IMR-90 (cell line): ENCODE measurements at regions not wholly inside any gene's neighbourhood (a gene's known extent, or its start where the extent isn't known, plus 50 kb on each side); places are given as distances from the start of the nearest gene placed in this dataset.

Experiments used
- ATAC-seq: fragments of 200-7000 bp; cut with Tn5 transposase; 2 replicates; pipeline ENCODE4 v1.9.1; 2020; ENCODE audit warnings: low read depth, mild to moderate bottlenecking, moderate library complexity
- BruUV-seq: library from RNA; stranded (reverse); fragments of 400-500 nt; replicated peaks from 2 replicates; lab custom pipeline; 2021; lab: Mats Ljungman, UMichigan
- CTCF ChIA-PET: fragments of 300-600 bp; formaldehyde crosslinking; extraction: SDS; loops from one replicate; lab custom pipeline; 2021; ENCODE audit warnings: antibody characterized with exemption; lab: Yijun Ruan, JAX
- POLR2A ChIA-PET: fragments of 300-600 bp; sonication (Branson Sonifier 250); formaldehyde crosslinking; loops from one replicate; lab custom pipeline; 2022; ENCODE audit warnings: antibody characterized with exemption; ENCODE audit not compliant: unreplicated experiment; lab: Charles Lee
- DNase-seq: peaks from one replicate; pipeline ENCODE4 v3.0.0; 2013
- H2AFZ ChIP-seq: replicated peaks from 2 replicates; pipeline ENCODE3; 2013; ENCODE audit warnings: low read length, mild to moderate bottlenecking; ENCODE audit not compliant: poor library complexity
- H2AK5ac ChIP-seq: 2 replicates; pipeline ENCODE4 v1.6.1; 2013; ENCODE audit warnings: low read depth, low read length, inconsistent platforms
- H2AK9ac ChIP-seq: replicated peaks from 2 replicates; pipeline ENCODE3; 2013; ENCODE audit warnings: mild to moderate bottlenecking, low read depth, low read length, moderate library complexity; ENCODE audit not compliant: poor library complexity
- H2BK120ac ChIP-seq: 2 replicates; pipeline ENCODE4 v1.6.1; 2013; ENCODE audit warnings: low read depth, low read length, inconsistent platforms
- H2BK15ac ChIP-seq: 3 replicates; pipeline ENCODE4 v1.6.1; 2013; ENCODE audit warnings: low read depth, low read length, inconsistent platforms
- H2BK20ac ChIP-seq: 2 replicates; pipeline ENCODE4 v1.6.1; 2013; ENCODE audit warnings: low read depth, mild to moderate bottlenecking, inconsistent platforms, low read length, moderate library complexity
- H2BK5ac ChIP-seq: 2 replicates; pipeline ENCODE4 v1.6.1; 2013; ENCODE audit warnings: mild to moderate bottlenecking, low read depth, low read length, inconsistent platforms; ENCODE audit not compliant: poor library complexity, severe bottlenecking
- H3K14ac ChIP-seq: replicated peaks from 2 replicates; pipeline ENCODE4 v1.6.1; 2013; ENCODE audit warnings: low read depth, low read length, inconsistent platforms
- H3K18ac ChIP-seq: 2 replicates; pipeline ENCODE4 v1.6.1; 2013; ENCODE audit warnings: low read depth, low read length, control low read depth
- H3K23ac ChIP-seq: 2 replicates; pipeline ENCODE4 v1.6.1; 2013; ENCODE audit warnings: low read depth, low read length, inconsistent platforms
- H3K27ac ChIP-seq: 2 replicates; pipeline ENCODE4 v1.5.1; 2013; ENCODE audit warnings: mild to moderate bottlenecking, control low read depth, low read length; ENCODE audit not compliant: insufficient read depth
- H3K27me3 ChIP-seq: 2 replicates; pipeline ENCODE4 v1.6.1; 2013; ENCODE audit warnings: low read length; ENCODE audit not compliant: control insufficient read depth, insufficient read depth
- H3K36me3 ChIP-seq: 2 replicates; pipeline ENCODE4 v1.6.1; 2013; ENCODE audit warnings: low read length, mixed read lengths; ENCODE audit not compliant: control insufficient read depth, insufficient read depth
- H3K4ac ChIP-seq: 2 replicates; pipeline ENCODE4 v1.6.1; 2013; ENCODE audit warnings: low read depth, low read length, inconsistent platforms
- H3K4me1 ChIP-seq: 2 replicates; pipeline ENCODE4 v1.6.1; 2013; ENCODE audit warnings: low read length, mixed read lengths; ENCODE audit not compliant: control insufficient read depth, insufficient read depth
- H3K4me2 ChIP-seq: 2 replicates; pipeline ENCODE4 v1.6.1; 2013; ENCODE audit warnings: low read depth, mild to moderate bottlenecking, control low read depth, low read length, moderate library complexity
- H3K4me3 ChIP-seq: 2 replicates; pipeline ENCODE4 v1.5.1; 2013; ENCODE audit warnings: low read depth, mild to moderate bottlenecking, control low read depth, low read length, moderate library complexity; ENCODE audit not compliant: insufficient read depth
- H3K56ac ChIP-seq: 2 replicates; pipeline ENCODE4 v1.6.1; 2013; ENCODE audit warnings: low read length, inconsistent platforms; ENCODE audit not compliant: insufficient read depth; ENCODE audit errors: extremely low read depth
- H3K79me1 ChIP-seq, 2 experiments: 2 replicates each; pipeline ENCODE4 v1.6.1; 2013; ENCODE audit warnings: low read length in 2 of 2, inconsistent platforms in 1 of 2, low read depth in 1 of 2
- H3K9ac ChIP-seq: 2 replicates; pipeline ENCODE4 v1.6.1; 2013; ENCODE audit warnings: low read depth, low read length, control low read depth
- H3K9me1 ChIP-seq: 2 replicates; pipeline ENCODE4 v1.6.1; 2013; ENCODE audit warnings: low read length, inconsistent platforms; ENCODE audit not compliant: insufficient read depth
- H3K9me3 ChIP-seq: 2 replicates; pipeline ENCODE4 v1.6.1; 2013; ENCODE audit warnings: low read length; ENCODE audit not compliant: control insufficient read depth, insufficient read depth
- H4K20me1 ChIP-seq: 2 replicates; pipeline ENCODE4 v1.6.1; 2013; ENCODE audit warnings: low read length, inconsistent platforms; ENCODE audit not compliant: insufficient read depth
- H4K5ac ChIP-seq: 2 replicates; pipeline ENCODE4 v1.6.1; 2013; ENCODE audit warnings: mild to moderate bottlenecking, low read depth, low read length, control low read depth
- H4K8ac ChIP-seq, 2 experiments: 2 replicates each; pipeline ENCODE4 v1.6.1; 2013; ENCODE audit warnings: low read depth in 2 of 2, low read length in 2 of 2, control low read depth in 1 of 2, inconsistent platforms in 1 of 2
- H4K91ac ChIP-seq: 2 replicates; pipeline ENCODE4 v1.6.1; 2013; ENCODE audit warnings: low read depth, low read length, inconsistent platforms; ENCODE audit not compliant: insufficient read depth
- BHLHE40 ChIP-seq: fragments of 150-350 bp; IDR thresholded peaks from 2 replicates; pipeline ENCODE4 v1.6.1; 2016; ENCODE audit warnings: mild to moderate bottlenecking, low read depth, low read length
- CEBPB ChIP-seq: IDR thresholded peaks from 2 replicates; pipeline ENCODE4 v1.6.1; 2012; ENCODE audit warnings: low read depth, low read length, improper control_type of control experiment
- CHD1 ChIP-seq: IDR thresholded peaks from 2 replicates; pipeline ENCODE4 v1.6.1; 2012; ENCODE audit warnings: low read depth, low read length, improper control_type of control experiment
- ELK1 ChIP-seq: fragments of 150-350 bp; IDR thresholded peaks from 2 replicates; pipeline ENCODE4 v1.6.1; 2016; ENCODE audit warnings: low read depth, mild to moderate bottlenecking, low read length, moderate library complexity, borderline replicate concordance
- FOS ChIP-seq: fragments of 150-350 bp; IDR thresholded peaks from 2 replicates; pipeline ENCODE4 v1.6.1; 2016; ENCODE audit warnings: low read depth, low read length
- MAFK ChIP-seq: IDR thresholded peaks from 2 replicates; pipeline ENCODE4 v1.6.1; 2012; ENCODE audit warnings: low read depth, low read length, improper control_type of control experiment
- MAZ ChIP-seq: IDR thresholded peaks from 2 replicates; pipeline ENCODE4 v1.6.1; 2012; ENCODE audit warnings: low read depth, mild to moderate bottlenecking, low read length, improper control_type of control experiment, moderate library complexity, borderline replicate concordance
- MXI1 ChIP-seq: IDR thresholded peaks from 2 replicates; pipeline ENCODE4 v1.6.1; 2012; ENCODE audit warnings: low read depth, mild to moderate bottlenecking, low read length, moderate library complexity, borderline replicate concordance
- NFE2L2 ChIP-seq: fragments of 150-350 bp; IDR thresholded peaks from 2 replicates; pipeline ENCODE4 v1.6.1; 2016; ENCODE audit warnings: low read depth, mild to moderate bottlenecking, low read length
- RAD21 ChIP-seq: IDR thresholded peaks from 2 replicates; pipeline ENCODE4 v1.6.1; 2012; ENCODE audit warnings: low read length, improper control_type of control experiment
- RCOR1 ChIP-seq: IDR thresholded peaks from 2 replicates; pipeline ENCODE4 v1.6.1; 2012; ENCODE audit warnings: mild to moderate bottlenecking, low read length, improper control_type of control experiment; ENCODE audit not compliant: insufficient replicate concordance
- RFX5 ChIP-seq: IDR thresholded peaks from 2 replicates; pipeline ENCODE4 v1.8.0; 2012; ENCODE audit warnings: low read depth, mild to moderate bottlenecking, low read length, moderate library complexity
- SMC3 ChIP-seq: fragments of 150-350 bp; IDR thresholded peaks from 2 replicates; pipeline ENCODE4 v1.6.1; 2016; ENCODE audit warnings: low read depth, mild to moderate bottlenecking, antibody characterized with exemption, low read length, moderate library complexity
- USF2 ChIP-seq: fragments of 150-350 bp; IDR thresholded peaks from 2 replicates; pipeline ENCODE4 v1.6.1; 2017; ENCODE audit warnings: mild to moderate bottlenecking, antibody characterized with exemption, low read length, low read depth
- WGBS, 2 experiments: methylation state at CpG; one replicate each; pipeline versions ENCODE4 v1.1.5 to v1.1.7; 2013; ENCODE audit warnings: missing lambda C conversion rate in 2 of 2; ENCODE audit not compliant: insufficient read length in 1 of 2; ENCODE audit errors: extremely low coverage in 2 of 2; 5-methylcytosine and 5-hydroxymethylcytosine counted together
- dilution Hi-C: fragments of 300-500 bp; cut with HindIII; formaldehyde crosslinking; loops from one replicate; pipeline ENCODE4 v1.14.3; 2018; ENCODE audit warnings: low sequenced_read_pairs; ENCODE audit not compliant: unreplicated experiment
- in situ Hi-C: fragments of 300-500 bp; cut with MboI; formaldehyde crosslinking; loops from 3 replicates; pipeline ENCODE4 v1.14.3; 2019; ENCODE audit warnings: low sequenced_read_pairs, inconsistent platforms, mixed read lengths
- intact Hi-C: fragments of 100-400 bp; cut with micrococcal nuclease; formaldehyde crosslinking; loops from 2 replicates; pipeline ENCODE4 v1.10.0; 2022
- TF ChIP-seq, protein P1 (sequence below): conservative IDR thresholded peaks from 2 replicates; pipeline ENCODE4 v1.5.1; 2012; ENCODE audit warnings: mild to moderate bottlenecking, low read depth, low read length, improper control_type of control experiment

- CTCF ChIA-PET: no interaction called here
- no peak overlapping the region for H2BK120ac ChIP-seq
- in situ Hi-C loops (no loop called here), dilution Hi-C loops (no loop called here), intact Hi-C loops (no loop called here)
- H3K56ac ChIP-seq: no peak overlapping the region
- no peak overlapping the region for H2BK5ac ChIP-seq
- no peak overlapping the region for H4K8ac ChIP-seq
- H4K5ac ChIP-seq: no peak overlapping the region
- no peak for TF ChIP-seq RCOR1
- TF ChIP-seq USF2: no peak
- no peak for TF ChIP-seq CHD1
- no peak for TF ChIP-seq FOS
- TF ChIP-seq SMC3: no peak
- TF ChIP-seq, protein P1, sequence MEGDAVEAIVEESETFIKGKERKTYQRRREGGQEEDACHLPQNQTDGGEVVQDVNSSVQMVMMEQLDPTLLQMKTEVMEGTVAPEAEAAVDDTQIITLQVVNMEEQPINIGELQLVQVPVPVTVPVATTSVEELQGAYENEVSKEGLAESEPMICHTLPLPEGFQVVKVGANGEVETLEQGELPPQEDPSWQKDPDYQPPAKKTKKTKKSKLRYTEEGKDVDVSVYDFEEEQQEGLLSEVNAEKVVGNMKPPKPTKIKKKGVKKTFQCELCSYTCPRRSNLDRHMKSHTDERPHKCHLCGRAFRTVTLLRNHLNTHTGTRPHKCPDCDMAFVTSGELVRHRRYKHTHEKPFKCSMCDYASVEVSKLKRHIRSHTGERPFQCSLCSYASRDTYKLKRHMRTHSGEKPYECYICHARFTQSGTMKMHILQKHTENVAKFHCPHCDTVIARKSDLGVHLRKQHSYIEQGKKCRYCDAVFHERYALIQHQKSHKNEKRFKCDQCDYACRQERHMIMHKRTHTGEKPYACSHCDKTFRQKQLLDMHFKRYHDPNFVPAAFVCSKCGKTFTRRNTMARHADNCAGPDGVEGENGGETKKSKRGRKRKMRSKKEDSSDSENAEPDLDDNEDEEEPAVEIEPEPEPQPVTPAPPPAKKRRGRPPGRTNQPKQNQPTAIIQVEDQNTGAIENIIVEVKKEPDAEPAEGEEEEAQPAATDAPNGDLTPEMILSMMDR: no peak
- no peak for TF ChIP-seq MXI1
- no peak for TF ChIP-seq BHLHE40
- no peak for TF ChIP-seq CEBPB
- no peak for TF ChIP-seq RAD21
- no peak for TF ChIP-seq MAFK
- TF ChIP-seq ELK1: no peak
- no peak for TF ChIP-seq RFX5
- no peak for TF ChIP-seq MAZ
- TF ChIP-seq NFE2L2: no peak
- H3K18ac ChIP-seq: no peak overlapping the region
- H2AFZ ChIP-seq: no peak overlapping the region
- H2BK20ac ChIP-seq: no peak overlapping the region
- peaks cover 9% of the 10 kb centered on the region; the same call in 1 of the 2 replicates for H3K9me3 ChIP-seq
- BruUV-seq: no TSS peak
- no CpG with 5 or more reads among the region's 2 CpGs for WGBS, 2 experiments
- DNase-seq (no peak), ATAC-seq (no peak)
- POLR2A ChIA-PET: no interaction called here
- no peak overlapping the region for H3K14ac ChIP-seq
- H3K4me3 ChIP-seq: no peak overlapping the region
- H3K79me1 ChIP-seq: no peaks in the 10 kb centered on the region
- H3K27ac ChIP-seq: no peak overlapping the region
- no peaks in the 10 kb centered on the region for H4K20me1 ChIP-seq
- no peaks in the 10 kb centered on the region for H3K4me1 ChIP-seq
- H3K9me1 ChIP-seq: no peaks in the 10 kb centered on the region
- H3K4me2 ChIP-seq: no peak overlapping the region
- no peak overlapping the region for H3K9ac ChIP-seq
- H4K91ac ChIP-seq: no peak overlapping the region
- no peak overlapping the region for H3K4ac ChIP-seq
- no peaks in the 10 kb centered on the region for H3K36me3 ChIP-seq
- H2AK5ac ChIP-seq: no peak overlapping the region
- no peak overlapping the region for H2BK15ac ChIP-seq
- H3K27me3 ChIP-seq: no peaks in the 10 kb centered on the region
- no peak overlapping the region for H2AK9ac ChIP-seq
- H3K23ac ChIP-seq: no peak overlapping the region
These were observed 403.0 kb upstream of the ONECUT1 start for GRCh38 chr15:53193149-53193548.
